ENCODE measurements at regions not wholly inside any gene's neighbourhood (a gene's known extent, or its start where the extent isn't known, plus 50 kb on each side); places are given as distances from the start of the nearest gene placed in this dataset.

DNA sequence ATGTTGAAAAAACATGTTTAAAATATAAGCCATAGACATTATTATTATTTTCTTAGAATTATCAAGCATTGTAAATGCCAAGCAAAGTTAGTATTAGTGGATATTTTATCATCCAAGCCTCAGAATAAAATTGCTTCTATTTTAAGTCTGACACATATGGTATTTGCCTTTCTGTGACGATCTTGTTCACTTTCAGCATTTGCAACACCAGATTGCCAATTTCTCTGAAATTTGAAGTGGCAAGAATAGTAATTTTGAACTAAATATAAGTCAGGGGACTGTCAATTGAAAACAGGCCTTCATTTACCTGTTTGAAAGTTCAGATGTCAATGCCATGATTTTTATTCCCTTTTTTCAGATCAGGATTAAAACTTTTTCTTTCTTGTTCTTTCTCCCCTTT, 1233.6 kb upstream of the CDH18 start:
- Histone ChIP-seq H3K9me3 (ENCODE audit: control insufficient read depth in 1 of 2, insufficient read depth in 1 of 2, low read length in 2 of 2) (peaks cover 8% of the 10 kb centered on the region in 2 experiments), H3K36me3 (ENCODE audit: insufficient read depth, low read length) (no peaks in the 10 kb centered on the region), H3K27me3 (ENCODE audit: control insufficient read depth in 1 of 2, insufficient read depth in 2 of 2, low read length in 2 of 2) (no peaks in the 10 kb centered on the region), H3K27ac (ENCODE audit: low read depth in 1 of 2, low read length in 2 of 2) (no peak overlapping the region), H3K4me3 (ENCODE audit: low read length) (no peak overlapping the region), H3K4me1 (ENCODE audit: insufficient read depth, low read length) (no peaks in the 10 kb centered on the region)
- no peak for ATAC-seq (ENCODE audit: poor library complexity)
- H3K4me1 Mint-ChIP-seq (ENCODE audit: low read depth), result no peaks in the 10 kb centered on the region
- no peaks in the 10 kb centered on the region for H3K27me3 Mint-ChIP-seq
- H3K27ac Mint-ChIP-seq, result no peak overlapping the region
- POLR2A ChIA-PET, result no interaction called here
- H3K9me3 Mint-ChIP-seq, result peaks cover 10% of the 10 kb centered on the region
- intact Hi-C loops (cut with DNase I, micrococcal nuclease), result no loop called here
- DNase-seq, result no peak
- H3K4me3 Mint-ChIP-seq, result no peak overlapping the region
- CTCF ChIA-PET, result no interaction called here
- TF ChIP-seq, protein P1, sequence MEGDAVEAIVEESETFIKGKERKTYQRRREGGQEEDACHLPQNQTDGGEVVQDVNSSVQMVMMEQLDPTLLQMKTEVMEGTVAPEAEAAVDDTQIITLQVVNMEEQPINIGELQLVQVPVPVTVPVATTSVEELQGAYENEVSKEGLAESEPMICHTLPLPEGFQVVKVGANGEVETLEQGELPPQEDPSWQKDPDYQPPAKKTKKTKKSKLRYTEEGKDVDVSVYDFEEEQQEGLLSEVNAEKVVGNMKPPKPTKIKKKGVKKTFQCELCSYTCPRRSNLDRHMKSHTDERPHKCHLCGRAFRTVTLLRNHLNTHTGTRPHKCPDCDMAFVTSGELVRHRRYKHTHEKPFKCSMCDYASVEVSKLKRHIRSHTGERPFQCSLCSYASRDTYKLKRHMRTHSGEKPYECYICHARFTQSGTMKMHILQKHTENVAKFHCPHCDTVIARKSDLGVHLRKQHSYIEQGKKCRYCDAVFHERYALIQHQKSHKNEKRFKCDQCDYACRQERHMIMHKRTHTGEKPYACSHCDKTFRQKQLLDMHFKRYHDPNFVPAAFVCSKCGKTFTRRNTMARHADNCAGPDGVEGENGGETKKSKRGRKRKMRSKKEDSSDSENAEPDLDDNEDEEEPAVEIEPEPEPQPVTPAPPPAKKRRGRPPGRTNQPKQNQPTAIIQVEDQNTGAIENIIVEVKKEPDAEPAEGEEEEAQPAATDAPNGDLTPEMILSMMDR (IDR thresholded peaks at IDR 0.05), result no peak
- H3K36me3 Mint-ChIP-seq (ENCODE audit: low read depth), result no peaks in the 10 kb centered on the region

DNA sequence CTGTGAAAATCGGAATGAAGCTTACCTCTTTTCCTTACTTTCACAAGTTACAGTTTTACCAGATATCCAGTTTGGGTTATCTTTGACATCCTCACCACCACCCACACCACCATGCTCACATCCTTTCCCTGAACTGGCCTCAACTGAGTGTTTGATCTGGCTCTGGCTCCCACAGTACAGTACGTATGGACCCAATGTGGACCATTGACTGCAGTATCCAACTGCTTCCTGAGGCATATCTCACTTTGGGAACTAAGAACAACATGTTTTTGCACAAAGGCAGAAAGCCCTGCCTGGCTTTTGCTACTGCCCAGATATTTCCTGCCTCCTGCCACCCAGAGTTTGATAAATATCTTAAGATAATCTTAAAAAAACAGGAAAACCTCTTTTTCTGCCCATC, 1232.0 kb upstream of the CDH18 start:
- no peak overlapping the region for H3K4me3 ChIP-seq (ENCODE audit: low read length)

DNA sequence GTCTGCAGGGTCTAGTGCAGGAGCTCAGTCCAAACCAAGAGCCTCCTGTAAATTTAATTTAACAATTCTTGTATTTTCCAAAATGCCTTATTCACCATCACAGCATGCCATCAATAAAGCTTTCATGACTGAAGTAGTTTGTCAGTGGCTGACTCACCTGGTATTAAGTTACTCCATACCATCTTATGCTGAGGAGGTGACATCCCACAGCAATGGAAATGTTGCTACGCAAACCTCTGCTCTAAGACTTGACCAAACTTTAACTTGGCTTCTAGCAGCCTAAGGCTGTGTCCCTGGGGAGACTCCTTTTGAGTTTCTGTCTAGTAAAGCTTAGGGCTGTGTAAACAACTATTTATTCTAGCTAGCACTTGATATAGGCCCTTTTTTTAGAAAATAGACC, 1231.3 kb upstream of the CDH18 start:
- Mint-ChIP-seq H3K27me3 (no peaks in the 10 kb centered on the region), H3K4me1 (ENCODE audit: low read depth) (no peaks in the 10 kb centered on the region), H3K36me3 (ENCODE audit: low read depth) (no peaks in the 10 kb centered on the region), H3K9me3 (peaks cover 9% of the 10 kb centered on the region), H3K4me3 (no peak overlapping the region), H3K27ac (no peak overlapping the region)
- CTCF ChIA-PET, result no interaction called here
- H3K4me1 ChIP-seq (ENCODE audit: insufficient read depth, low read length), result no peaks in the 10 kb centered on the region
- intact Hi-C loops (cut with DNase I, micrococcal nuclease), result no loop called here
- TF ChIP-seq, protein P1 (IDR thresholded peaks at IDR 0.05), result no peak
- no peak overlapping the region for H3K27ac ChIP-seq (ENCODE audit: low read depth in 1 of 2, low read length in 2 of 2)
- no peak for DNase-seq
- H3K36me3 ChIP-seq (ENCODE audit: insufficient read depth, low read length), result no peaks in the 10 kb centered on the region
- POLR2A ChIA-PET, result no interaction called here
- H3K27me3 ChIP-seq (ENCODE audit: control insufficient read depth in 1 of 2, insufficient read depth in 2 of 2, low read length in 2 of 2), result no peaks in the 10 kb centered on the region
- H3K4me3 ChIP-seq (ENCODE audit: low read length), result no peak overlapping the region
- no peak for ATAC-seq (ENCODE audit: poor library complexity)
- peaks cover 0 to 3% of the 10 kb centered on the region in 2 experiments for H3K9me3 ChIP-seq (ENCODE audit: control insufficient read depth in 1 of 2, insufficient read depth in 1 of 2, low read length in 2 of 2)

More for the DNA sequence above, 1232.0 kb upstream of the CDH18 start:
- Histone ChIP-seq H3K4me1 (ENCODE audit: insufficient read depth, low read length) (no peaks in the 10 kb centered on the region), H3K27me3 (ENCODE audit: control insufficient read depth in 1 of 2, insufficient read depth in 2 of 2, low read length in 2 of 2) (no peaks in the 10 kb centered on the region), H3K27ac (ENCODE audit: low read depth in 1 of 2, low read length in 2 of 2) (no peak overlapping the region), H3K9me3 (ENCODE audit: control insufficient read depth in 1 of 2, insufficient read depth in 1 of 2, low read length in 2 of 2) (peaks cover 0 to 3% of the 10 kb centered on the region in 2 experiments), H3K36me3 (ENCODE audit: insufficient read depth, low read length) (no peaks in the 10 kb centered on the region)
- H3K9me3 Mint-ChIP-seq, result peaks cover 9% of the 10 kb centered on the region
- H3K36me3 Mint-ChIP-seq (ENCODE audit: low read depth), result no peaks in the 10 kb centered on the region
- no peaks in the 10 kb centered on the region for H3K4me1 Mint-ChIP-seq (ENCODE audit: low read depth)
- no peak overlapping the region for H3K4me3 Mint-ChIP-seq
- DNase-seq (no peak), ATAC-seq (ENCODE audit: poor library complexity) (no peak)
- TF ChIP-seq, protein P1 (IDR thresholded peaks at IDR 0.05), result no peak
- H3K27me3 Mint-ChIP-seq, result no peaks in the 10 kb centered on the region
- CTCF ChIA-PET, result no interaction called here
- POLR2A ChIA-PET, result no interaction called here
- intact Hi-C loops (cut with DNase I, micrococcal nuclease), result no loop called here
- no peak overlapping the region for H3K27ac Mint-ChIP-seq
